Fibroblast of skin of back (primary cell): ENCODE measurements at regions not wholly inside any gene's neighbourhood (a gene's known extent, or its start where the extent isn't known, plus 50 kb on each side); places are given as distances from the start of the nearest gene placed in this dataset.
"Not testable (repeated sequence)": the region's sequence is repeated elsewhere in the genome, so short reads cannot be mapped to it uniquely, and the experiment has no call there.

ENCODE experiments used
- DNase-seq: peaks from one replicate; pipeline ENCODE4 v3.0.0-alpha.2; 2013

GRCh38 chr11:121855138-121855537 lies 260.9 kb downstream of the BLID start:
- DNase-seq: not testable (repeated sequence)

- DNase-seq: no peak
These were observed 272.0 kb downstream of the BLID start for GRCh38 chr11:121844016-121844415.

- DNase-seq: no peak
These were observed 273.8 kb downstream of the BLID start for GRCh38 chr11:121842192-121842585.

GRCh38 chr11:121841487-121842191 lies 274.4 kb downstream of the BLID start:
- peak; percentile 89 for DNase-seq

- DNase-seq: peak; percentile 68
These were observed 276.2 kb downstream of the BLID start for GRCh38 chr11:121839781-121840180.

GRCh38 chr11:121838571-121838970 lies 277.4 kb downstream of the BLID start:
- DNase-seq: no peak

- DNase-seq: no peak
These were observed 282.0 kb downstream of the BLID start for GRCh38 chr11:121833970-121834369.

GRCh38 chr11:121829159-121829643 lies 286.8 kb downstream of the BLID start:
- DNase-seq: peak; percentile 99

- no peak for DNase-seq
These were observed 301.1 kb downstream of the BLID start for GRCh38 chr11:121814962-121815361.

GRCh38 chr11:121814296-121814695 lies 301.7 kb downstream of the BLID start:
- no peak for DNase-seq

GRCh38 chr11:121810291-121810690 lies 305.7 kb downstream of the BLID start:
- DNase-seq: peak; percentile 78

GRCh38 chr11:121808096-121808495 lies 307.9 kb downstream of the BLID start:
- DNase-seq: no peak

GRCh38 chr11:121807051-121807450 lies 309.0 kb downstream of the BLID start:
- no peak for DNase-seq

- no peak for DNase-seq
These were observed 313.5 kb downstream of the BLID start for GRCh38 chr11:121802542-121802941.

GRCh38 chr11:121801781-121802180 lies 314.2 kb downstream of the BLID start:
- DNase-seq: no peak

- no peak for DNase-seq
These were observed 314.6 kb downstream of the BLID start for GRCh38 chr11:121801394-121801748.

- peak; percentile 71 for DNase-seq
These were observed 315.2 kb downstream of the BLID start for GRCh38 chr11:121800731-121801393.

GRCh38 chr11:121800240-121800639 lies 315.8 kb downstream of the BLID start:
- DNase-seq: no peak

- DNase-seq: no peak
These were observed 318.5 kb downstream of the BLID start for GRCh38 chr11:121797496-121797895.

- no peak for DNase-seq
These were observed 320.8 kb downstream of the BLID start for GRCh38 chr11:121795174-121795573.

- DNase-seq: no peak
These were observed 321.3 kb downstream of the BLID start for GRCh38 chr11:121794671-121795141.

GRCh38 chr11:121793916-121794315 lies 322.1 kb downstream of the BLID start:
- DNase-seq: peak; percentile 72

GRCh38 chr11:121793291-121793690 lies 322.7 kb downstream of the BLID start:
- no peak for DNase-seq

- no peak for DNase-seq
These were observed 323.8 kb downstream of the BLID start for GRCh38 chr11:121792185-121792584.
